Stimulated activated naive B cell treated with anti-CD40 and anti-IgM and Interleukin-4, amounts not matched to agents 10 μg/mL and 1 μg/mL and 100 μg/mL, for 72 hours (primary cell): ENCODE measurements at regions not wholly inside any gene's neighbourhood (a gene's known extent, or its start where the extent isn't known, plus 50 kb on each side); places are given as distances from the start of the nearest gene placed in this dataset.
"Not testable (repeated sequence)": the region's sequence is repeated elsewhere in the genome, so short reads cannot be mapped to it uniquely, and the experiment has no call there.

Source experiments
- ATAC-seq, 2 donors: fragments of 150-1000 bp; cut with Tn5 transposase; replicated peaks; 2 replicates each; pipeline ENCODE4 v1.10.0; 2021; ENCODE audit warnings: moderate library complexity in 1 of 2
- DNase-seq: peaks from one replicate; pipeline ENCODE4 v3.0.0; 2021
- H3K27ac Mint-ChIP-seq: one replicate; pipeline ENCODE4 v1.8.0; 2022; ENCODE audit warnings: mild to moderate bottlenecking, mixed read lengths
- H3K27me3 Mint-ChIP-seq, 2 donors: one replicate each; pipeline ENCODE4 v1.8.0; 2022; ENCODE audit warnings: mixed read lengths in 2 of 2
- H3K36me3 Mint-ChIP-seq, 2 donors: one replicate each; pipeline ENCODE4 v1.8.0; 2022; ENCODE audit warnings: mixed read lengths in 2 of 2, mild to moderate bottlenecking in 1 of 2
- H3K4me1 Mint-ChIP-seq, 2 donors: one replicate each; pipeline ENCODE4 v1.8.0; 2022; ENCODE audit warnings: mixed read lengths in 2 of 2, mild to moderate bottlenecking in 1 of 2
- H3K4me3 Mint-ChIP-seq, 2 donors: one replicate each; pipeline ENCODE4 v1.8.0; 2022; ENCODE audit warnings: mild to moderate bottlenecking in 2 of 2, mixed read lengths in 2 of 2, moderate library complexity in 1 of 2
- H3K9me3 Mint-ChIP-seq, 2 donors: one replicate each; pipeline ENCODE4 v1.8.0; 2022; ENCODE audit warnings: mixed read lengths in 2 of 2, mild to moderate bottlenecking in 1 of 2

- peaks cover 27 to 36% of the 10 kb centered on the region in 2 donors for H3K36me3 Mint-ChIP-seq
- H3K27me3 Mint-ChIP-seq, H3K4me3 Mint-ChIP-seq, DNase-seq, H3K9me3 Mint-ChIP-seq, ATAC-seq, H3K4me1 Mint-ChIP-seq, H3K27ac Mint-ChIP-seq: not testable (repeated sequence)
Measured at GRCh38 chr16:29176154-29176470, 191.3 kb downstream of the LAT start.

- not testable (repeated sequence) for H3K27me3 Mint-ChIP-seq, ATAC-seq, H3K4me3 Mint-ChIP-seq, H3K27ac Mint-ChIP-seq, H3K9me3 Mint-ChIP-seq, DNase-seq
- peaks cover 32 to 41% of the 10 kb centered on the region in 2 donors for H3K36me3 Mint-ChIP-seq
- H3K4me1 Mint-ChIP-seq, result peaks cover 9 to 10% of the 10 kb centered on the region in 2 donors
Measured at GRCh38 chr16:29175411-29176153, 190.7 kb downstream of the LAT start.

GRCh38 chr16:29173371-29174305, 188.8 kb downstream of the LAT start:
- H3K27me3 Mint-ChIP-seq, H3K4me3 Mint-ChIP-seq, DNase-seq, H3K9me3 Mint-ChIP-seq, ATAC-seq, H3K27ac Mint-ChIP-seq: not testable (repeated sequence)
- H3K4me1 Mint-ChIP-seq, result peaks cover 9 to 10% of the 10 kb centered on the region in 2 donors
- H3K36me3 Mint-ChIP-seq, result peaks cover 34 to 53% of the 10 kb centered on the region in 2 donors

GRCh38 chr16:29172098-29172724, 187.4 kb downstream of the LAT start:
- not testable (repeated sequence) for H3K27me3 Mint-ChIP-seq, H3K27ac Mint-ChIP-seq, DNase-seq, H3K9me3 Mint-ChIP-seq, H3K4me3 Mint-ChIP-seq, ATAC-seq
- Mint-ChIP-seq H3K4me1 (peaks cover 10 to 15% of the 10 kb centered on the region in 2 donors), H3K36me3 (peaks cover 42 to 60% of the 10 kb centered on the region in 2 donors)

GRCh38 chr16:29171296-29171695, 186.4 kb downstream of the LAT start:
- H3K27me3 Mint-ChIP-seq, DNase-seq, H3K4me3 Mint-ChIP-seq, H3K9me3 Mint-ChIP-seq, ATAC-seq, H3K27ac Mint-ChIP-seq: not testable (repeated sequence)
- Mint-ChIP-seq H3K4me1 (peaks cover 10 to 15% of the 10 kb centered on the region in 2 donors), H3K36me3 (peaks cover 41 to 62% of the 10 kb centered on the region in 2 donors)

GRCh38 chr16:29170393-29171119, 185.7 kb downstream of the LAT start:
- Mint-ChIP-seq H3K36me3 (peaks cover 38 to 59% of the 10 kb centered on the region in 2 donors), H3K4me1 (peaks cover 10 to 15% of the 10 kb centered on the region in 2 donors)
- ATAC-seq, H3K4me3 Mint-ChIP-seq, H3K27ac Mint-ChIP-seq, H3K9me3 Mint-ChIP-seq, H3K27me3 Mint-ChIP-seq, DNase-seq: not testable (repeated sequence)

GRCh38 chr16:29169295-29169994, 184.6 kb downstream of the LAT start:
- Mint-ChIP-seq H3K4me1 (peaks cover 10 to 15% of the 10 kb centered on the region in 2 donors), H3K36me3 (peaks cover 38 to 57% of the 10 kb centered on the region in 2 donors)
- not testable (repeated sequence) for H3K27ac Mint-ChIP-seq, H3K27me3 Mint-ChIP-seq, DNase-seq, ATAC-seq, H3K4me3 Mint-ChIP-seq, H3K9me3 Mint-ChIP-seq

GRCh38 chr16:29168515-29169259, 183.8 kb downstream of the LAT start:
- not testable (repeated sequence) for ATAC-seq, H3K27me3 Mint-ChIP-seq, H3K9me3 Mint-ChIP-seq, H3K4me3 Mint-ChIP-seq, H3K27ac Mint-ChIP-seq, DNase-seq
- Mint-ChIP-seq H3K4me1 (peaks cover 8 to 15% of the 10 kb centered on the region in 2 donors), H3K36me3 (peaks cover 35 to 49% of the 10 kb centered on the region in 2 donors)

- H3K27ac Mint-ChIP-seq, result not testable (repeated sequence)
Measured at GRCh38 chr16:29164442-29165089, 179.7 kb downstream of the LAT start.

GRCh38 chr16:29160171-29160570, 175.3 kb downstream of the LAT start:
- not testable (repeated sequence) for H3K4me3 Mint-ChIP-seq, ATAC-seq

More at GRCh38 chr16:29164442-29165089, 179.7 kb downstream of the LAT start:
- H3K9me3 Mint-ChIP-seq, H3K4me1 Mint-ChIP-seq, H3K27me3 Mint-ChIP-seq, DNase-seq, H3K4me3 Mint-ChIP-seq, ATAC-seq: not testable (repeated sequence)
- H3K36me3 Mint-ChIP-seq, result peaks cover 19 to 32% of the 10 kb centered on the region in 2 donors

GRCh38 chr16:29159603-29160002, 174.8 kb downstream of the LAT start:
- H3K9me3 Mint-ChIP-seq, ATAC-seq, H3K27me3 Mint-ChIP-seq, DNase-seq, H3K27ac Mint-ChIP-seq, H3K4me3 Mint-ChIP-seq, H3K4me1 Mint-ChIP-seq: not testable (repeated sequence)
- peaks cover 37 to 40% of the 10 kb centered on the region in 2 donors for H3K36me3 Mint-ChIP-seq

More at GRCh38 chr16:29160171-29160570, 175.3 kb downstream of the LAT start:
- not testable (repeated sequence) for H3K9me3 Mint-ChIP-seq, H3K4me1 Mint-ChIP-seq, H3K27me3 Mint-ChIP-seq, DNase-seq, H3K27ac Mint-ChIP-seq
- H3K36me3 Mint-ChIP-seq, result peaks cover 33 to 35% of the 10 kb centered on the region in 2 donors

GRCh38 chr16:29158785-29159184, 173.9 kb downstream of the LAT start:
- no peaks in the 10 kb centered on the region for H3K9me3 Mint-ChIP-seq
- H3K27ac Mint-ChIP-seq, result no peak overlapping the region
- H3K4me1 Mint-ChIP-seq, result peaks cover 0 to 3% of the 10 kb centered on the region in 2 donors
- ATAC-seq (no peak), DNase-seq (no peak)
- H3K36me3 Mint-ChIP-seq, result peaks cover 37 to 48% of the 10 kb centered on the region in 2 donors
- H3K4me3 Mint-ChIP-seq, result no peak overlapping the region
- H3K27me3 Mint-ChIP-seq, result no peaks in the 10 kb centered on the region
